IMR-90 (cell line): ENCODE measurements at regions not wholly inside any gene's neighbourhood (a gene's known extent, or its start where the extent isn't known, plus 50 kb on each side); places are given as distances from the start of the nearest gene placed in this dataset.

Experiments used
- ATAC-seq: fragments of 200-7000 bp; cut with Tn5 transposase; 2 replicates; pipeline ENCODE4 v1.9.1; 2020; ENCODE audit warnings: low read depth, mild to moderate bottlenecking, moderate library complexity
- BruUV-seq: library from RNA; stranded (reverse); fragments of 400-500 nt; replicated peaks from 2 replicates; lab custom pipeline; 2021; lab: Mats Ljungman, UMichigan
- CTCF ChIA-PET: fragments of 300-600 bp; formaldehyde crosslinking; extraction: SDS; loops from one replicate; lab custom pipeline; 2021; ENCODE audit warnings: antibody characterized with exemption; lab: Yijun Ruan, JAX
- POLR2A ChIA-PET: fragments of 300-600 bp; sonication (Branson Sonifier 250); formaldehyde crosslinking; loops from one replicate; lab custom pipeline; 2022; ENCODE audit warnings: antibody characterized with exemption; ENCODE audit not compliant: unreplicated experiment; lab: Charles Lee
- DNase-seq: peaks from one replicate; pipeline ENCODE4 v3.0.0; 2013
- H2AFZ ChIP-seq: replicated peaks from 2 replicates; pipeline ENCODE3; 2013; ENCODE audit warnings: low read length, mild to moderate bottlenecking; ENCODE audit not compliant: poor library complexity
- H2AK5ac ChIP-seq: 2 replicates; pipeline ENCODE4 v1.6.1; 2013; ENCODE audit warnings: low read depth, low read length, inconsistent platforms
- H2AK9ac ChIP-seq: replicated peaks from 2 replicates; pipeline ENCODE3; 2013; ENCODE audit warnings: mild to moderate bottlenecking, low read depth, low read length, moderate library complexity; ENCODE audit not compliant: poor library complexity
- H2BK120ac ChIP-seq: 2 replicates; pipeline ENCODE4 v1.6.1; 2013; ENCODE audit warnings: low read depth, low read length, inconsistent platforms
- H2BK15ac ChIP-seq: 3 replicates; pipeline ENCODE4 v1.6.1; 2013; ENCODE audit warnings: low read depth, low read length, inconsistent platforms
- H2BK20ac ChIP-seq: 2 replicates; pipeline ENCODE4 v1.6.1; 2013; ENCODE audit warnings: low read depth, mild to moderate bottlenecking, inconsistent platforms, low read length, moderate library complexity
- H2BK5ac ChIP-seq: 2 replicates; pipeline ENCODE4 v1.6.1; 2013; ENCODE audit warnings: mild to moderate bottlenecking, low read depth, low read length, inconsistent platforms; ENCODE audit not compliant: poor library complexity, severe bottlenecking
- H3K14ac ChIP-seq: replicated peaks from 2 replicates; pipeline ENCODE4 v1.6.1; 2013; ENCODE audit warnings: low read depth, low read length, inconsistent platforms
- H3K18ac ChIP-seq: 2 replicates; pipeline ENCODE4 v1.6.1; 2013; ENCODE audit warnings: low read depth, low read length, control low read depth
- H3K23ac ChIP-seq: 2 replicates; pipeline ENCODE4 v1.6.1; 2013; ENCODE audit warnings: low read depth, low read length, inconsistent platforms
- H3K27ac ChIP-seq: 2 replicates; pipeline ENCODE4 v1.5.1; 2013; ENCODE audit warnings: mild to moderate bottlenecking, control low read depth, low read length; ENCODE audit not compliant: insufficient read depth
- H3K27me3 ChIP-seq: 2 replicates; pipeline ENCODE4 v1.6.1; 2013; ENCODE audit warnings: low read length; ENCODE audit not compliant: control insufficient read depth, insufficient read depth
- H3K36me3 ChIP-seq: 2 replicates; pipeline ENCODE4 v1.6.1; 2013; ENCODE audit warnings: low read length, mixed read lengths; ENCODE audit not compliant: control insufficient read depth, insufficient read depth
- H3K4ac ChIP-seq: 2 replicates; pipeline ENCODE4 v1.6.1; 2013; ENCODE audit warnings: low read depth, low read length, inconsistent platforms
- H3K4me1 ChIP-seq: 2 replicates; pipeline ENCODE4 v1.6.1; 2013; ENCODE audit warnings: low read length, mixed read lengths; ENCODE audit not compliant: control insufficient read depth, insufficient read depth
- H3K4me2 ChIP-seq: 2 replicates; pipeline ENCODE4 v1.6.1; 2013; ENCODE audit warnings: low read depth, mild to moderate bottlenecking, control low read depth, low read length, moderate library complexity
- H3K4me3 ChIP-seq: 2 replicates; pipeline ENCODE4 v1.5.1; 2013; ENCODE audit warnings: low read depth, mild to moderate bottlenecking, control low read depth, low read length, moderate library complexity; ENCODE audit not compliant: insufficient read depth
- H3K56ac ChIP-seq: 2 replicates; pipeline ENCODE4 v1.6.1; 2013; ENCODE audit warnings: low read length, inconsistent platforms; ENCODE audit not compliant: insufficient read depth; ENCODE audit errors: extremely low read depth
- H3K79me1 ChIP-seq, 2 experiments: 2 replicates each; pipeline ENCODE4 v1.6.1; 2013; ENCODE audit warnings: low read length in 2 of 2, inconsistent platforms in 1 of 2, low read depth in 1 of 2
- H3K9ac ChIP-seq: 2 replicates; pipeline ENCODE4 v1.6.1; 2013; ENCODE audit warnings: low read depth, low read length, control low read depth
- H3K9me1 ChIP-seq: 2 replicates; pipeline ENCODE4 v1.6.1; 2013; ENCODE audit warnings: low read length, inconsistent platforms; ENCODE audit not compliant: insufficient read depth
- H3K9me3 ChIP-seq: 2 replicates; pipeline ENCODE4 v1.6.1; 2013; ENCODE audit warnings: low read length; ENCODE audit not compliant: control insufficient read depth, insufficient read depth
- H4K20me1 ChIP-seq: 2 replicates; pipeline ENCODE4 v1.6.1; 2013; ENCODE audit warnings: low read length, inconsistent platforms; ENCODE audit not compliant: insufficient read depth
- H4K5ac ChIP-seq: 2 replicates; pipeline ENCODE4 v1.6.1; 2013; ENCODE audit warnings: mild to moderate bottlenecking, low read depth, low read length, control low read depth
- H4K8ac ChIP-seq, 2 experiments: 2 replicates each; pipeline ENCODE4 v1.6.1; 2013; ENCODE audit warnings: low read depth in 2 of 2, low read length in 2 of 2, control low read depth in 1 of 2, inconsistent platforms in 1 of 2
- H4K91ac ChIP-seq: 2 replicates; pipeline ENCODE4 v1.6.1; 2013; ENCODE audit warnings: low read depth, low read length, inconsistent platforms; ENCODE audit not compliant: insufficient read depth
- BHLHE40 ChIP-seq: fragments of 150-350 bp; IDR thresholded peaks from 2 replicates; pipeline ENCODE4 v1.6.1; 2016; ENCODE audit warnings: mild to moderate bottlenecking, low read depth, low read length
- CEBPB ChIP-seq: IDR thresholded peaks from 2 replicates; pipeline ENCODE4 v1.6.1; 2012; ENCODE audit warnings: low read depth, low read length, improper control_type of control experiment
- CHD1 ChIP-seq: IDR thresholded peaks from 2 replicates; pipeline ENCODE4 v1.6.1; 2012; ENCODE audit warnings: low read depth, low read length, improper control_type of control experiment
- FOS ChIP-seq: fragments of 150-350 bp; IDR thresholded peaks from 2 replicates; pipeline ENCODE4 v1.6.1; 2016; ENCODE audit warnings: low read depth, low read length
- MAZ ChIP-seq: IDR thresholded peaks from 2 replicates; pipeline ENCODE4 v1.6.1; 2012; ENCODE audit warnings: low read depth, mild to moderate bottlenecking, low read length, improper control_type of control experiment, moderate library complexity, borderline replicate concordance
- MXI1 ChIP-seq: IDR thresholded peaks from 2 replicates; pipeline ENCODE4 v1.6.1; 2012; ENCODE audit warnings: low read depth, mild to moderate bottlenecking, low read length, moderate library complexity, borderline replicate concordance
- NFE2L2 ChIP-seq: fragments of 150-350 bp; IDR thresholded peaks from 2 replicates; pipeline ENCODE4 v1.6.1; 2016; ENCODE audit warnings: low read depth, mild to moderate bottlenecking, low read length
- POLR2A ChIP-seq: IDR thresholded peaks from 2 replicates; pipeline ENCODE4 v1.6.1; 2012; ENCODE audit warnings: mild to moderate bottlenecking, low read depth, low read length
- RAD21 ChIP-seq: IDR thresholded peaks from 2 replicates; pipeline ENCODE4 v1.6.1; 2012; ENCODE audit warnings: low read length, improper control_type of control experiment
- RCOR1 ChIP-seq: IDR thresholded peaks from 2 replicates; pipeline ENCODE4 v1.6.1; 2012; ENCODE audit warnings: mild to moderate bottlenecking, low read length, improper control_type of control experiment; ENCODE audit not compliant: insufficient replicate concordance
- RFX5 ChIP-seq: IDR thresholded peaks from 2 replicates; pipeline ENCODE4 v1.8.0; 2012; ENCODE audit warnings: low read depth, mild to moderate bottlenecking, low read length, moderate library complexity
- SMC3 ChIP-seq: fragments of 150-350 bp; IDR thresholded peaks from 2 replicates; pipeline ENCODE4 v1.6.1; 2016; ENCODE audit warnings: low read depth, mild to moderate bottlenecking, antibody characterized with exemption, low read length, moderate library complexity
- whole genome bisulfite sequencing, 2 experiments: methylation state at CpG; one replicate each; pipeline versions ENCODE4 v1.1.5 to v1.1.7; 2013; ENCODE audit warnings: missing lambda C conversion rate in 2 of 2; ENCODE audit not compliant: insufficient read length in 1 of 2; ENCODE audit errors: extremely low coverage in 2 of 2; 5-methylcytosine and 5-hydroxymethylcytosine counted together
- dilution Hi-C: fragments of 300-500 bp; cut with HindIII; formaldehyde crosslinking; loops from one replicate; pipeline ENCODE4 v1.14.3; 2018; ENCODE audit warnings: low sequenced_read_pairs; ENCODE audit not compliant: unreplicated experiment
- in situ Hi-C: fragments of 300-500 bp; cut with MboI; formaldehyde crosslinking; loops from 3 replicates; pipeline ENCODE4 v1.14.3; 2019; ENCODE audit warnings: low sequenced_read_pairs, inconsistent platforms, mixed read lengths
- intact Hi-C: fragments of 100-400 bp; cut with micrococcal nuclease; formaldehyde crosslinking; loops from 2 replicates; pipeline ENCODE4 v1.10.0; 2022
- TF ChIP-seq, protein P1 (sequence below): fragments of 150-350 bp; IDR thresholded peaks from 2 replicates; pipeline ENCODE4 v1.6.1; 2016; ENCODE audit warnings: low read depth, mild to moderate bottlenecking, low read length, moderate library complexity, borderline replicate concordance
- TF ChIP-seq, protein P2 (sequence below): fragments of 150-350 bp; IDR thresholded peaks from 2 replicates; pipeline ENCODE4 v1.6.1; 2017; ENCODE audit warnings: mild to moderate bottlenecking, antibody characterized with exemption, low read length, low read depth
- TF ChIP-seq, protein P3 (sequence below): conservative IDR thresholded peaks from 2 replicates; pipeline ENCODE4 v1.5.1; 2012; ENCODE audit warnings: mild to moderate bottlenecking, low read depth, low read length, improper control_type of control experiment

DNA sequence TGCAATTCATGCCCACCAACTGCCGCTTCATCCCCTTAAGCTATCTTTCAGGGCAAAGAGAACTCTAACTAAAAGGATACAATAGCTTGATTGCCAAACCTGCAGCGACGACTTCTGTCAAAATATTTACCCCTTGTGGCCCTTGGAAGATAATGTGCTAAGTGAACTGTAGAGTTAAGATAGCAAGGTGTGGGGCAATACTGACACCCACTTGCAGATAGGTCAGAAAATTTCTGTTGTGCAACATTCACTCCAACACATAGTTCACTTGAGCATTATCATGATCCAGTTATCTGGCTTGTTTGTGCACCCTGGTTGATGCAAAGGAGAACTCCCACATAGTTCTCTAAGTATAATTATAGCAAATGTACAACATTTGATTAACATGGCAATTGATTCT is 55.6 kb downstream of the RHOXF2B start:
- Histone ChIP-seq H3K27ac (no peak overlapping the region), H3K27me3 (no peaks in the 10 kb centered on the region), H3K14ac (no peak overlapping the region), H3K23ac (no peak overlapping the region), H4K5ac (no peak overlapping the region), H2AFZ (no peak overlapping the region), H4K8ac (no peak overlapping the region), H4K91ac (no peak overlapping the region), H3K4ac (no peak overlapping the region), H3K9me1 (no peaks in the 10 kb centered on the region), H3K56ac (no peak overlapping the region), H2BK120ac (no peak overlapping the region), H3K18ac (no peak overlapping the region), H2BK20ac (no peak overlapping the region), H3K9me3 (no peaks in the 10 kb centered on the region), H2AK9ac (no peak overlapping the region), H2BK15ac (no peak overlapping the region), H2BK5ac (no peak overlapping the region), H3K4me1 (no peaks in the 10 kb centered on the region), H3K9ac (no peak overlapping the region), H3K4me2 (no peak overlapping the region), H4K20me1 (no peaks in the 10 kb centered on the region), H2AK5ac (no peak overlapping the region), H3K4me3 (no peak overlapping the region), H3K79me1 (no peaks in the 10 kb centered on the region), H3K36me3 (no peaks in the 10 kb centered on the region)
- no CpG with 5 or more reads among the region's 3 CpGs for WGBS, 2 experiments
- in situ Hi-C loops, result no loop called here
- CTCF ChIA-PET, result no interaction called here
- no TSS peak for BruUV-seq
- no peak for ATAC-seq
- POLR2A ChIA-PET, result no interaction called here
- intact Hi-C loops, result no loop called here
- dilution Hi-C loops, result no loop called here
- no peak for DNase-seq
- TF ChIP-seq, protein P1, sequence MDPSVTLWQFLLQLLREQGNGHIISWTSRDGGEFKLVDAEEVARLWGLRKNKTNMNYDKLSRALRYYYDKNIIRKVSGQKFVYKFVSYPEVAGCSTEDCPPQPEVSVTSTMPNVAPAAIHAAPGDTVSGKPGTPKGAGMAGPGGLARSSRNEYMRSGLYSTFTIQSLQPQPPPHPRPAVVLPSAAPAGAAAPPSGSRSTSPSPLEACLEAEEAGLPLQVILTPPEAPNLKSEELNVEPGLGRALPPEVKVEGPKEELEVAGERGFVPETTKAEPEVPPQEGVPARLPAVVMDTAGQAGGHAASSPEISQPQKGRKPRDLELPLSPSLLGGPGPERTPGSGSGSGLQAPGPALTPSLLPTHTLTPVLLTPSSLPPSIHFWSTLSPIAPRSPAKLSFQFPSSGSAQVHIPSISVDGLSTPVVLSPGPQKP, result no peak
- TF ChIP-seq CEBPB, result no peak
- TF ChIP-seq, protein P2, sequence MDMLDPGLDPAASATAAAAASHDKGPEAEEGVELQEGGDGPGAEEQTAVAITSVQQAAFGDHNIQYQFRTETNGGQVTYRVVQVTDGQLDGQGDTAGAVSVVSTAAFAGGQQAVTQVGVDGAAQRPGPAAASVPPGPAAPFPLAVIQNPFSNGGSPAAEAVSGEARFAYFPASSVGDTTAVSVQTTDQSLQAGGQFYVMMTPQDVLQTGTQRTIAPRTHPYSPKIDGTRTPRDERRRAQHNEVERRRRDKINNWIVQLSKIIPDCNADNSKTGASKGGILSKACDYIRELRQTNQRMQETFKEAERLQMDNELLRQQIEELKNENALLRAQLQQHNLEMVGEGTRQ, result no peak
- TF ChIP-seq RCOR1, result no peak
- no peak for TF ChIP-seq RAD21
- TF ChIP-seq RFX5, result no peak
- TF ChIP-seq BHLHE40, result no peak
- no peak for TF ChIP-seq CHD1
- no peak for TF ChIP-seq POLR2A
- no peak for TF ChIP-seq SMC3
- TF ChIP-seq NFE2L2, result no peak
- no peak for TF ChIP-seq MXI1
- TF ChIP-seq FOS, result no peak
- TF ChIP-seq, protein P3, sequence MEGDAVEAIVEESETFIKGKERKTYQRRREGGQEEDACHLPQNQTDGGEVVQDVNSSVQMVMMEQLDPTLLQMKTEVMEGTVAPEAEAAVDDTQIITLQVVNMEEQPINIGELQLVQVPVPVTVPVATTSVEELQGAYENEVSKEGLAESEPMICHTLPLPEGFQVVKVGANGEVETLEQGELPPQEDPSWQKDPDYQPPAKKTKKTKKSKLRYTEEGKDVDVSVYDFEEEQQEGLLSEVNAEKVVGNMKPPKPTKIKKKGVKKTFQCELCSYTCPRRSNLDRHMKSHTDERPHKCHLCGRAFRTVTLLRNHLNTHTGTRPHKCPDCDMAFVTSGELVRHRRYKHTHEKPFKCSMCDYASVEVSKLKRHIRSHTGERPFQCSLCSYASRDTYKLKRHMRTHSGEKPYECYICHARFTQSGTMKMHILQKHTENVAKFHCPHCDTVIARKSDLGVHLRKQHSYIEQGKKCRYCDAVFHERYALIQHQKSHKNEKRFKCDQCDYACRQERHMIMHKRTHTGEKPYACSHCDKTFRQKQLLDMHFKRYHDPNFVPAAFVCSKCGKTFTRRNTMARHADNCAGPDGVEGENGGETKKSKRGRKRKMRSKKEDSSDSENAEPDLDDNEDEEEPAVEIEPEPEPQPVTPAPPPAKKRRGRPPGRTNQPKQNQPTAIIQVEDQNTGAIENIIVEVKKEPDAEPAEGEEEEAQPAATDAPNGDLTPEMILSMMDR, result no peak
- TF ChIP-seq MAZ, result no peak
